H1 (cell line): ENCODE measurements at regions not wholly inside any gene's neighbourhood (a gene's known extent, or its start where the extent isn't known, plus 50 kb on each side); places are given as distances from the start of the nearest gene placed in this dataset.

Source experiments
- CTCF ChIA-PET: fragments of 300-600 bp; sonication (Branson Sonifier 250); formaldehyde crosslinking; loops from one replicate; lab custom pipeline; 2021; ENCODE audit not compliant: partially characterized antibody; lab: Charles Lee
- POLR2A ChIA-PET: fragments of 300-600 bp; sonication (Branson Sonifier 250); formaldehyde crosslinking; loops from one replicate; lab custom pipeline; 2021; ENCODE audit warnings: inconsistent platforms; ENCODE audit not compliant: partially characterized antibody; lab: Charles Lee
- DNase-seq, 2 experiments: peaks; one replicate each; pipeline versions ENCODE4 v3.0.0 to v3.0.0-alpha.2; 2010 to 2022; ENCODE audit warnings: low spot score in 2 of 2, low read depth in 1 of 2, mixed read lengths in 1 of 2
- FAIRE-seq: peaks from 2 replicates; lab custom pipeline; 2011; peaks lifted over from hg19 to GRCh38; lab: Jason Lieb, UNC
- H2AFZ ChIP-seq: 2 replicates; pipeline ENCODE4 v1.8.1; 2012; ENCODE audit warnings: low read length, inconsistent platforms
- H2AK5ac ChIP-seq: 2 replicates; pipeline ENCODE4 v1.6.1; 2013; ENCODE audit warnings: low read depth, low read length
- H2BK120ac ChIP-seq: replicated peaks from 2 replicates; pipeline ENCODE3; 2013; ENCODE audit warnings: low read depth, low read length, inconsistent platforms
- H2BK12ac ChIP-seq: 2 replicates; pipeline ENCODE4 v1.6.1; 2013; ENCODE audit warnings: low read depth, low read length
- H2BK15ac ChIP-seq: 2 replicates; pipeline ENCODE4 v1.6.1; 2013; ENCODE audit warnings: low read length
- H2BK20ac ChIP-seq: 2 replicates; pipeline ENCODE4 v1.6.1; 2013; ENCODE audit warnings: low read length
- H2BK5ac ChIP-seq: 2 replicates; pipeline ENCODE4 v1.6.1; 2013; ENCODE audit warnings: low read depth, low read length
- H3K14ac ChIP-seq: 2 replicates; pipeline ENCODE4 v1.6.1; 2013; ENCODE audit warnings: inconsistent platforms; ENCODE audit not compliant: insufficient read length
- H3K18ac ChIP-seq: 2 replicates; pipeline ENCODE4 v1.6.1; 2013; ENCODE audit warnings: low read length; ENCODE audit errors: extremely low read depth
- H3K23ac ChIP-seq: 2 replicates; pipeline ENCODE4 v1.6.1; 2013; ENCODE audit warnings: inconsistent platforms; ENCODE audit not compliant: insufficient read length
- H3K23me2 ChIP-seq: 2 replicates; pipeline ENCODE4 v1.6.1; 2013; ENCODE audit warnings: low read depth, low read length
- H3K27ac ChIP-seq: 2 replicates; pipeline ENCODE4 v1.6.1; 2011; ENCODE audit warnings: low read depth, low read length, inconsistent platforms
- H3K27me3 ChIP-seq, 4 experiments: replicated peaks in 1 of 4; 1 replicate in 1 of 4; 2 replicates in 3 of 4; pipeline versions ENCODE4 v1.6.1 to v1.8.1; 2011 to 2013; ENCODE audit warnings: low read length in 3 of 4, mild to moderate bottlenecking in 3 of 4, inconsistent platforms in 2 of 4, mixed read lengths in 2 of 4, moderate library complexity in 1 of 4; ENCODE audit not compliant: control insufficient read depth in 3 of 4, insufficient read depth in 3 of 4; ENCODE audit errors: extremely low read depth in 1 of 4
- H3K36me3 ChIP-seq, 4 experiments: 2 replicates each; pipeline versions ENCODE4 v1.6.1 to v1.8.1; 2011 to 2013; ENCODE audit warnings: mild to moderate bottlenecking in 4 of 4, low read length in 3 of 4, moderate library complexity in 2 of 4, control low read depth in 1 of 4, inconsistent platforms in 1 of 4; ENCODE audit not compliant: insufficient read depth in 4 of 4, control insufficient read depth in 2 of 4
- H3K4ac ChIP-seq: replicated peaks from 2 replicates; pipeline ENCODE3; 2013; ENCODE audit warnings: low read length, low read depth, mixed read lengths, inconsistent platforms; ENCODE audit not compliant: insufficient read length
- H3K4me1 ChIP-seq, 4 experiments: replicated peaks in 1 of 4; 1 replicate in 1 of 4; 2 replicates in 3 of 4; pipeline versions ENCODE4 v1.6.1 to v1.8.1; 2011 to 2013; ENCODE audit warnings: low read length in 3 of 4, inconsistent platforms in 2 of 4, mixed read lengths in 1 of 4; ENCODE audit not compliant: insufficient read depth in 4 of 4, control insufficient read depth in 3 of 4
- H3K4me2 ChIP-seq, 2 experiments: 2 replicates each; pipeline versions ENCODE4 v1.6.1 to v1.8.1; 2011 to 2013; ENCODE audit warnings: low read depth in 2 of 2, low read length in 2 of 2, control low read depth in 1 of 2, inconsistent platforms in 1 of 2, mild to moderate bottlenecking in 1 of 2; ENCODE audit not compliant: insufficient read depth in 1 of 2
- H3K4me3 ChIP-seq, 4 experiments: fragments of 200-600, 300-600 bp in 1 of 4; sonication (generic), shearing (Covaris generic), sonication (Bioruptor Twin) in 1 of 4; 2 replicates each; pipeline versions ENCODE4 v1.5.1 to v1.8.1; 2011 to 2016; ENCODE audit warnings: low read length in 4 of 4, low read depth in 3 of 4, control low read depth in 2 of 4, inconsistent platforms in 2 of 4, mild to moderate bottlenecking in 2 of 4, mixed read lengths in 1 of 4, moderate library complexity in 1 of 4; ENCODE audit not compliant: insufficient read depth in 2 of 4; ENCODE audit errors: extremely low read depth in 1 of 4
- H3K56ac ChIP-seq: replicated peaks from 2 replicates; pipeline ENCODE3; 2013; ENCODE audit warnings: low read depth, mild to moderate bottlenecking, mixed read lengths, low read length, inconsistent platforms; ENCODE audit not compliant: insufficient read length
- H3K79me1 ChIP-seq: 2 replicates; pipeline ENCODE4 v1.6.1; 2013; ENCODE audit warnings: low read depth, low read length, control low read depth
- H3K79me2 ChIP-seq, 2 experiments: 2 replicates each; pipeline versions ENCODE4 v1.6.1 to v1.8.1; 2012 to 2013; ENCODE audit warnings: low read length in 2 of 2, mild to moderate bottlenecking in 2 of 2, inconsistent platforms in 1 of 2; ENCODE audit not compliant: insufficient read depth in 2 of 2, control insufficient read depth in 1 of 2
- H3K9ac ChIP-seq, 4 experiments: replicated peaks in 1 of 4; 1 replicate in 1 of 4; 2 replicates in 3 of 4; pipeline versions ENCODE4 v1.6.1 to v1.8.1; 2011 to 2013; ENCODE audit warnings: low read depth in 3 of 4, low read length in 3 of 4, control low read depth in 2 of 4, mild to moderate bottlenecking in 2 of 4, moderate library complexity in 2 of 4, inconsistent platforms in 1 of 4; ENCODE audit errors: extremely low read depth in 1 of 4
- H3K9me3 ChIP-seq, 2 experiments: 2 replicates each; pipeline versions ENCODE4 v1.6.1 to v1.8.1; 2012 to 2013; ENCODE audit warnings: mild to moderate bottlenecking in 2 of 2, moderate library complexity in 2 of 2, control low read depth in 1 of 2, inconsistent platforms in 1 of 2, low read depth in 1 of 2, low read length in 1 of 2, mixed read lengths in 1 of 2; ENCODE audit not compliant: insufficient read depth in 2 of 2
- H4K20me1 ChIP-seq, 2 experiments: replicated peaks in 1 of 2; 2 replicates each; pipeline versions ENCODE3 to v1.8.1; 2011 to 2013; ENCODE audit warnings: inconsistent platforms in 2 of 2, low read length in 2 of 2, mild to moderate bottlenecking in 1 of 2; ENCODE audit not compliant: insufficient read depth in 2 of 2, control insufficient read depth in 1 of 2
- H4K5ac ChIP-seq: 2 replicates; pipeline ENCODE4 v1.6.1; 2013; ENCODE audit warnings: low read length, low read depth, mixed read lengths, inconsistent platforms; ENCODE audit not compliant: insufficient read length
- H4K8ac ChIP-seq: 2 replicates; pipeline ENCODE4 v1.8.0; 2013; ENCODE audit warnings: mild to moderate bottlenecking, moderate library complexity, low read length, inconsistent platforms; ENCODE audit not compliant: insufficient read depth; ENCODE audit errors: extremely low read depth
- H4K91ac ChIP-seq: replicated peaks from 2 replicates; pipeline ENCODE3; 2013; ENCODE audit warnings: low read length, mixed read lengths, inconsistent platforms; ENCODE audit not compliant: insufficient read length
- BACH1 ChIP-seq: IDR thresholded peaks from 2 replicates; pipeline ENCODE4 v1.6.1; 2012; ENCODE audit warnings: low read length, improper control_type of control experiment
- CHD2 ChIP-seq: IDR thresholded peaks from 2 replicates; pipeline ENCODE4 v1.6.1; 2012; ENCODE audit warnings: low read length, improper control_type of control experiment
- EGR1 ChIP-seq: IDR thresholded peaks from 2 replicates; pipeline ENCODE4 v1.6.1; 2011; ENCODE audit warnings: low read depth, low read length, borderline replicate concordance
- GABPA ChIP-seq: IDR thresholded peaks from 2 replicates; pipeline ENCODE4 v1.6.1; 2011; ENCODE audit warnings: mild to moderate bottlenecking, low read length, moderate library complexity, borderline replicate concordance; ENCODE audit not compliant: insufficient read depth
- HDAC2 ChIP-seq, 2 experiments: fragments of 300-600 bp in 1 of 2; sonication (generic) in 1 of 2; IDR thresholded peaks; 2 replicates each; pipeline ENCODE4 v1.6.1; 2011 to 2012; ENCODE audit warnings: low read depth in 2 of 2, low read length in 2 of 2, mild to moderate bottlenecking in 2 of 2, moderate library complexity in 2 of 2, borderline replicate concordance in 1 of 2, inconsistent platforms in 1 of 2
- HDAC6 ChIP-seq: IDR thresholded peaks from one replicate; pipeline ENCODE4 v1.7.1; 2012; ENCODE audit warnings: low read depth, mild to moderate bottlenecking, inconsistent platforms, low read length, moderate library complexity
- JUND ChIP-seq: IDR thresholded peaks from 2 replicates; pipeline ENCODE4 v1.6.1; 2011; ENCODE audit warnings: mild to moderate bottlenecking, improper control_type of control experiment, low read length
- PHF8 ChIP-seq: fragments of 200-600 bp; sonication (generic); conservative IDR thresholded peaks from 2 replicates; pipeline ENCODE4 v1.7.1; 2012; ENCODE audit warnings: low read depth, mild to moderate bottlenecking, inconsistent platforms, low read length, moderate library complexity
- POLR2AphosphoS5 ChIP-seq: IDR thresholded peaks from 2 replicates; pipeline ENCODE4 v1.6.1; 2011; ENCODE audit warnings: low read depth, low read length
- RBBP5 ChIP-seq: IDR thresholded peaks from 2 replicates; pipeline ENCODE4 v1.7.1; 2012; ENCODE audit warnings: low read depth, mild to moderate bottlenecking, inconsistent platforms, low read length, moderate library complexity, borderline replicate concordance
- RXRA ChIP-seq: IDR thresholded peaks from 2 replicates; pipeline ENCODE4 v1.6.1; 2011; ENCODE audit warnings: low read depth, mild to moderate bottlenecking, low read length, moderate library complexity; ENCODE audit not compliant: insufficient read depth
- SIN3A ChIP-seq, 2 experiments: IDR thresholded peaks in 1 of 2; conservative IDR thresholded peaks in 1 of 2; 2 replicates each; pipeline ENCODE4 v1.6.1; 2011 to 2012; ENCODE audit warnings: low read length in 2 of 2, improper control_type of control experiment in 1 of 2, low read depth in 1 of 2, mild to moderate bottlenecking in 1 of 2
- SP4 ChIP-seq: IDR thresholded peaks from 2 replicates; pipeline ENCODE4 v1.6.1; 2012; ENCODE audit warnings: low read length, inconsistent platforms
- TAF1 ChIP-seq: IDR thresholded peaks from 2 replicates; pipeline ENCODE4 v1.6.1; 2011; ENCODE audit warnings: mild to moderate bottlenecking, low read depth, low read length
- USF2 ChIP-seq: IDR thresholded peaks from 2 replicates; pipeline ENCODE4 v1.6.1; 2011; ENCODE audit warnings: low read length, improper control_type of control experiment
- WGBS, 2 experiments: shearing (Covaris generic) in 1 of 2; methylation state at CpG; one replicate each; pipeline versions ENCODE4 v1.1.6 to v1.1.7; 2013 to 2015; ENCODE audit warnings: low lambda C conversion rate in 2 of 2, mixed read lengths in 2 of 2, inconsistent platforms in 1 of 2, low coverage in 1 of 2, missing lambda C conversion rate in 1 of 2; ENCODE audit not compliant: insufficient replicate concordance in 2 of 2, insufficient coverage in 1 of 2, insufficient read length in 1 of 2; ENCODE audit errors: extremely low coverage in 1 of 2, missing lambda C conversion rate in 1 of 2; 5-methylcytosine and 5-hydroxymethylcytosine counted together

GRCh38 chr1:4256351-4256750 lies 356.3 kb upstream of the C1orf174 start:
- no peak overlapping the region for H2AFZ ChIP-seq
- no peak overlapping the region for H2AK5ac ChIP-seq
- DNase-seq (no peak), FAIRE-seq (no peak)
- CTCF ChIA-PET, result no interaction called here
- no peaks in the 10 kb centered on the region for H3K27me3 ChIP-seq
- no peak overlapping the region for H3K4me3 ChIP-seq
- no peak overlapping the region for H2BK120ac ChIP-seq
- POLR2A ChIA-PET, result no interaction called here
- H2BK12ac ChIP-seq, result no peak overlapping the region
- no peak overlapping the region for H3K56ac ChIP-seq
- no peak overlapping the region for H3K23ac ChIP-seq
- H2BK5ac ChIP-seq, result no peak overlapping the region
- H4K20me1 ChIP-seq, result no peaks in the 10 kb centered on the region
- no peaks in the 10 kb centered on the region for H3K36me3 ChIP-seq
- H3K23me2 ChIP-seq, result no peaks in the 10 kb centered on the region
- no peaks in the 10 kb centered on the region for H3K79me2 ChIP-seq
- no peak overlapping the region for H3K4ac ChIP-seq
- H3K4me1 ChIP-seq, result no peaks in the 10 kb centered on the region
- no peak overlapping the region for H3K18ac ChIP-seq
- no peak overlapping the region for H2BK20ac ChIP-seq
- no peak overlapping the region for H4K91ac ChIP-seq
- no peak overlapping the region for H3K14ac ChIP-seq
- H4K5ac ChIP-seq, result no peak overlapping the region
- H3K9me3 ChIP-seq, result peaks cover 35 to 65% of the 10 kb centered on the region in 2 experiments
- H3K79me1 ChIP-seq, result no peaks in the 10 kb centered on the region
- no peak overlapping the region for H4K8ac ChIP-seq
- H3K27ac ChIP-seq, result no peak overlapping the region
- 78% methylated on average over 4 of the region's 4 CpGs; no CpG with 5 or more reads in 1 of the 2 experiments for WGBS, 2 experiments
- no peak overlapping the region for H3K9ac ChIP-seq
- H3K4me2 ChIP-seq, result no peak overlapping the region
- H2BK15ac ChIP-seq, result no peak overlapping the region
- TF ChIP-seq POLR2AphosphoS5, result no peak
- TF ChIP-seq SIN3A (conservative IDR thresholded peaks at IDR 0.05 in 1 of 2, IDR thresholded peaks at IDR 0.05 in 1 of 2; ENCODE audit: low read depth in 1 of 2, low read length in 2 of 2), result no peak
- no peak for TF ChIP-seq GABPA
- TF ChIP-seq PHF8, result no peak
- TF ChIP-seq HDAC6, result no peak
- TF ChIP-seq TAF1, result no peak
- TF ChIP-seq USF2, result no peak
- TF ChIP-seq JUND, result no peak
- no peak for TF ChIP-seq SP4
- TF ChIP-seq HDAC2 (IDR thresholded peaks at IDR 0.05; ENCODE audit: borderline replicate concordance in 1 of 2, low read depth in 2 of 2, low read length in 2 of 2), result no peak
- TF ChIP-seq CHD2, result no peak
- TF ChIP-seq EGR1, result no peak
- TF ChIP-seq BACH1, result no peak
- TF ChIP-seq RBBP5, result no peak
- TF ChIP-seq RXRA, result no peak
